OCI-LY7 (cell line): ENCODE measurements at regions not wholly inside any gene's neighbourhood (a gene's known extent, or its start where the extent isn't known, plus 50 kb on each side); places are given as distances from the start of the nearest gene placed in this dataset.

Source experiments
- CTCF ChIP-seq: fragments of 200-600 bp; sonication (generic); conservative IDR thresholded peaks from 2 replicates; pipeline ENCODE4 v1.5.1; 2014; ENCODE audit warnings: mild to moderate bottlenecking, antibody characterized with exemption, low read length, moderate library complexity, mixed read lengths
- EZH2phosphoT487 ChIP-seq: fragments of 200-600 bp; sonication (generic); IDR thresholded peaks from 2 replicates; pipeline ENCODE4 v1.6.1; 2018; ENCODE audit warnings: low read depth, borderline replicate concordance, mild to moderate bottlenecking, mixed run types, antibody characterized with exemption, low read length, moderate library complexity, mixed read lengths

GRCh38 chr13:91017031-91017668 is 330.3 kb upstream of the MIR17HG start:
- TF ChIP-seq CTCF: no peak
- no peak for TF ChIP-seq EZH2phosphoT487
